K562 (cell line): ENCODE measurements at regions not wholly inside any gene's neighbourhood (a gene's known extent, or its start where the extent isn't known, plus 50 kb on each side); places are given as distances from the start of the nearest gene placed in this dataset.

ENCODE experiments used
- BRD4 ChIP-seq: fragments of 200-600 bp; sonication (generic); IDR thresholded peaks from 2 replicates; pipeline ENCODE4 v1.6.1; 2017; ENCODE audit warnings: inconsistent platforms
- DEAF1 ChIP-seq: fragments of 450-650 bp; formaldehyde crosslinking; IDR thresholded peaks from 2 replicates; pipeline ENCODE4 v1.4.0; 2020; ENCODE audit warnings: mild to moderate bottlenecking, moderate library complexity
- ZNF318 ChIP-seq, 2 experiments: fragments of 450-650 bp; IDR thresholded peaks; 2 replicates each; pipeline ENCODE4 v1.6.1; 2016; ENCODE audit warnings: mild to moderate bottlenecking in 2 of 2, borderline replicate concordance in 1 of 2, low read depth in 1 of 2, moderate library complexity in 1 of 2
- TF ChIP-seq, protein P1 (sequence below): sonication (generic); formaldehyde crosslinking; IDR thresholded peaks from 2 replicates; pipeline ENCODE4 v1.8.0; 2022; ENCODE audit warnings: missing genetic modification reagents, mild to moderate bottlenecking, borderline replicate concordance

DNA sequence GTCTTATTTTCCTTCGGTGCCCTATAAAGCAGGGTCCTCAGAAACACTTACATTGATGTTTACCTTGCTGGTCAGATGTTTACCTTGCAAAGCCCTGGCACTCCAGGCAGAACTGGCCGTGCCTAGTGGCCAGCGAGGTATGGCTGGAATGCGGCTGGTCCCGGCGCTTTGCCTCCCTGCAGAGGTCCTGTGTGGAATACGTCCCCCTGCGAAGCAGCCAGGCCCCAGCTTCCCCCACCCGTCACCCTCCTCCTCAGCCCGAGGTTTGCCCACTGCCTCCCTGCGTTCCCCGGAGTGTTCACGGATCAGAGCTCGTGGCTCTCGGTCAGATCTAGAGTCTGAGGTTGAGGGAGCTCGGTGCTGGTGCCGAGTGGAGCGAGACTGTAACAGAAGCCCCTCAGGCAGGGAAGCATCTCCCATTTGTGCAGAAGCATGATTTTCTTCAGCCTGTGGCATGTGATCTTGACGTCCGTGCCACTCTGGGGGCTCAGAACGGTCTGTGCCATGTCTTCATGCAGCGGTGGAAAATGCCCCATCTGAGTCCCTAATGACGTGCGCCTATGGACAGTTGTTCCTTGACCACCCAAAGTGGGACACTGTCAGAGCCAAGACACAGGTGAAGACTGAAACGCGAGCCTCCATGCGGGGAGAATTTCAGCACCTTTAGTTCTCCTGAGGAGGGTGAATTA, 54.8 kb upstream of the SOX1 start (continued):
- TF ChIP-seq ZNF318 (IDR thresholded peaks at IDR 0.05; ENCODE audit: borderline replicate concordance in 1 of 2, low read depth in 1 of 2) = no peak
- TF ChIP-seq BRD4 = no peak
- no peak for TF ChIP-seq DEAF1
- TF ChIP-seq, protein P1, sequence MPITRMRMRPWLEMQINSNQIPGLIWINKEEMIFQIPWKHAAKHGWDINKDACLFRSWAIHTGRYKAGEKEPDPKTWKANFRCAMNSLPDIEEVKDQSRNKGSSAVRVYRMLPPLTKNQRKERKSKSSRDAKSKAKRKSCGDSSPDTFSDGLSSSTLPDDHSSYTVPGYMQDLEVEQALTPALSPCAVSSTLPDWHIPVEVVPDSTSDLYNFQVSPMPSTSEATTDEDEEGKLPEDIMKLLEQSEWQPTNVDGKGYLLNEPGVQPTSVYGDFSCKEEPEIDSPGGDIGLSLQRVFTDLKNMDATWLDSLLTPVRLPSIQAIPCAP (CRISPR knock-in tag) = no peak
